HG02571 (cell line): ENCODE measurements at regions not wholly inside any gene's neighbourhood (a gene's known extent, or its start where the extent isn't known, plus 50 kb on each side); places are given as distances from the start of the nearest gene placed in this dataset.
A peak's percentile ranks its signal among the peaks of the same experiment; 100 is the strongest.
"Not testable (repeated sequence)": the region's sequence is repeated elsewhere in the genome, so short reads cannot be mapped to it uniquely, and the experiment has no call there.

Experiments
- ATAC-seq: cut with Tn5 transposase; IDR thresholded peaks from one replicate; pipeline ENCODE4 v1.9.1; 2021; ENCODE audit warnings: mild to moderate bottlenecking, moderate library complexity; ENCODE audit not compliant: unreplicated experiment

GRCh38 chr6:137545073-137545472 is 50.9 kb upstream of the OLIG3 start:
- ATAC-seq: no peak

- ATAC-seq: no peak
These were observed 53.0 kb upstream of the OLIG3 start for GRCh38 chr6:137547186-137547585.

- no peak for ATAC-seq
These were observed 53.4 kb upstream of the OLIG3 start for GRCh38 chr6:137547601-137548000.

GRCh38 chr6:137549106-137549505 is 54.9 kb upstream of the OLIG3 start:
- no peak for ATAC-seq

GRCh38 chr6:137550535-137550934 is 56.3 kb upstream of the OLIG3 start:
- no peak for ATAC-seq

GRCh38 chr6:137552146-137552545 is 58.0 kb upstream of the OLIG3 start:
- no peak for ATAC-seq

- ATAC-seq: no peak
These were observed 58.6 kb upstream of the OLIG3 start for GRCh38 chr6:137552809-137553208.

- not testable (repeated sequence) for ATAC-seq
These were observed 65.5 kb upstream of the OLIG3 start for GRCh38 chr6:137559521-137560183.

GRCh38 chr6:137560184-137560563 is 66.0 kb upstream of the OLIG3 start:
- no peak for ATAC-seq

GRCh38 chr6:137568067-137568466 is 73.9 kb upstream of the OLIG3 start:
- no peak for ATAC-seq

GRCh38 chr6:137570393-137570792 is 76.2 kb upstream of the OLIG3 start:
- no peak for ATAC-seq

GRCh38 chr6:137571854-137572253 is 77.7 kb upstream of the OLIG3 start:
- ATAC-seq: no peak

GRCh38 chr6:137573739-137574138 is 79.5 kb upstream of the OLIG3 start:
- ATAC-seq: no peak

GRCh38 chr6:137579612-137580011 is 85.4 kb upstream of the OLIG3 start:
- ATAC-seq: no peak

- no peak for ATAC-seq
These were observed 87.0 kb upstream of the OLIG3 start for GRCh38 chr6:137581019-137581707.

GRCh38 chr6:137583519-137583918 is 89.3 kb upstream of the OLIG3 start:
- ATAC-seq: not testable (repeated sequence)

GRCh38 chr6:137588472-137588871 is 94.3 kb upstream of the OLIG3 start:
- no peak for ATAC-seq

- peak; percentile 99 for ATAC-seq
These were observed 95.1 kb upstream of the OLIG3 start for GRCh38 chr6:137589067-137589848.

GRCh38 chr6:137590684-137591083 is 96.5 kb upstream of the OLIG3 start:
- no peak for ATAC-seq

GRCh38 chr6:137601471-137601870 is 107.3 kb upstream of the OLIG3 start:
- ATAC-seq: no peak

GRCh38 chr6:137602313-137603197 is 108.4 kb upstream of the OLIG3 start:
- ATAC-seq: no peak
